ENCODE measurements at regions not wholly inside any gene's neighbourhood (a gene's known extent, or its start where the extent isn't known, plus 50 kb on each side); places are given as distances from the start of the nearest gene placed in this dataset.
"Not testable (repeated sequence)": the region's sequence is repeated elsewhere in the genome, so short reads cannot be mapped to it uniquely, and the experiment has no call there.

GRCh38 chr10:8400151-8400550, 345.7 kb downstream of the GATA3 start:
- DNase-seq = no peak

DNA sequence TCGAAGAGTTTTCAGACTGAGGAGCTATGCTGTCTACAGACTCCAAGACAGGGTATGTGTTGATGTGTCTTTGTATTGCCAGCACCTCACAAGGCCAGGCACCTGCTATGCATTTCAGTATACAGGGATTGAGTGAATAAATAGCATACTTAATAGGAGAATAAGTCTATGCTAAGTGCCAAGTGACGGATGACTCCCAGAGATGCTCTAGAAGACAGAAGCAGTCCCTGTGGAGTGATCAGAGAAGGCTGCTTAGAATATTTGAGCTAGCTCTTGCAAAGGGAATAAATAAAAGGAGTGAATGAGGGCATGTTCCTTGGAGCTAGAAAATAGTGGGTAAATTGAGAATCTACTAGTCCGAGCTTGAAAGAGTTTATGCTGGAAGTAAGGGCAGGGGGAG, 346.4 kb downstream of the GATA3 start:
- no peak for DNase-seq

GRCh38 chr10:8401531-8401930, 347.0 kb downstream of the GATA3 start:
- no peak for DNase-seq

GRCh38 chr10:8402576-8402975, 348.1 kb downstream of the GATA3 start:
- DNase-seq = no peak

DNA sequence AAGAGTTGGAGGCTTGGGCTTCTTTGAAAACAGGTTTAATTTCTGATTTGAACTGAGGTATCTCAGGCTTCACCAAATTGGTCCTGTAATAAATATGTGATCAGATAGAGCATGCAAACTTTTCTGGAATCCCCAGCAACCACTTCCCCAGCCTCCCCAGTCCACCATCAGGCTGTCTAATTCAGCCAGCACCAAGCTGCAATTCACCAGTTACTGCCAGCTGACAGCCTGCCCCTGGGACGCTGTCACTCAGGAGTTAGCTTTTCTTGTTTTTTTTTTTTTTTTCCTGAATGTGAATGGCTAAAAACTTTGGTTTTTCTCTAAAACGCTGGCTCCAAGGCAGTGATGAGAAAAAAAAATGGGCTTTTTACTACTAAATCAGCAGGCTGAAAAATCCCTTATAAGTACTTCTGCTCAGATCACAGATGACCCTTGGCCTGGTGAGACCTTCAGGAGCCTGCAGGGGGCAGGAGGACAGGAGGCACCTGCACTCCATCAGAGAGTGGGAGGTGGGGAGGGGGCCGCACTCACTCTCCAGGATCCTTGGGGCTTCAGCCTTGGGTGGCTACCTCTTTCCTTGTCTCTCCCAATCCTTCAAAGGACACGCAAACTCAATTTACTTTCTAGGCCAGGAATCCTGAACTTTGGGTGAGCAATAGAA, 349.4 kb downstream of the GATA3 start:
- DNase-seq = no peak

- DNase-seq = no peak
Measured at GRCh38 chr10:8404721-8405120, 350.2 kb downstream of the GATA3 start.

GRCh38 chr10:8405596-8405995, 351.1 kb downstream of the GATA3 start:
- no peak for DNase-seq

DNA sequence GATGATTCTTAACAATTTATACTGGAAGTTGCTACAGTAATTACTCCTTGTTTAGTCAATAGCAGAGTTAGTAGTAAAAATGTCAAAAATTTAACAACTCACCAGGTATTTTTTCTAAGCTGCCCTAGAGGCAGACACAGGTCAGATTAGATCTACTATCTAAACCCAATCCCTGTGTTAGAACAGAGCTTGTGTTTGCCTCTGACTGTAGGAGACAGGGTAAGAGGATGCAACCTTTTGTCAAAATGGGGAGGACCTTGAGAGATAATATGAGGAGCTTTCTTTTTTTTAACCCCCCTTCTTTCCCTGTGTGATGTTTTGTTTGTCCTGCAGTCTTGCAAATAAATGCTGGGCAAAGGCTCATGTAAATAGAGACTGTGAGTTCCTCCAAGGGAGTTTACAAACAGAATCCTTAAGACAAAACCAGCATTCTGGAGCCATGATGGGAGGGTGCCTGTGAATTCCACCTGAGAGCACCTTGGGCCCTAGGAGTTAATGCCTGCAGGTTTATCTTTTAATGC, 353.1 kb downstream of the GATA3 start:
- no peak for DNase-seq

DNA sequence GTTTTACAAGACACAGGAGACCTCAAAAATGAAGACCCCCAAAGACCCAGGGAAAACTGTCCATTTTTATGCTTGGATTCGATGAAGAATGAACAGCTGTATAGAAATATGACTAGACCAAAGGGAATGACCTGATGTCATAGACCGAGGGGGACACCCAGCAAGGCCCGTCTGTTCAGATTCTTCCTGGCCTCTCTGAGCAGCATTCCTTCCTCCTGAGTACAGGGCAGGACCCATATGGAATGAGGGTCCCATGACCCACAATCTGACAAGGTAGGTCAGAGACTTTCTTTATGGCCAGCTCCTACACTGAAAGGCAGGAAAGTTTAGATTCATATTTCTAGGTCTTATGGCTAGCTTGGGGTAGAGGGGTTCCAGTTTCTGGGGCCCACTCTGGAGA, 356.0 kb downstream of the GATA3 start:
- DNase-seq = no peak

GRCh38 chr10:8412541-8412940, 358.1 kb downstream of the GATA3 start:
- DNase-seq = no peak

DNA sequence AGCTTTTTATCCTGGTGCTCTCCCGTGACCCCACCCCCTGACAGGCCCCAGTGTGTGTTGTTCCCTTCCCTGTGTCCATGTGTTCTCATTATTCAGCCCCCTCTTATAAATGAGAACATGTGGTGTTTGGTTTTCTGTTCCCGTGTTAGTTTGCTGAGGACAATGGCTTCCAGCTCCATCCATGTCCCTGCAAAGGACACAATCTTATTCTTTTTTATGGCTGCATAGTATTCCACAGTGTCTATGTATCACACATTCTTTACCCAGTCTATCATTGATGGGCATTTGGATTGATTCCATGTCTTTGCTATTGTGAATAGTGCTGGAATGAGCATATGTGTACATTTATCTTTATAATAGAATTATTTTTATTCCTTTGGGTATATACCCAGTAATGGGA, 360.5 kb downstream of the GATA3 start:
- not testable (repeated sequence) for DNase-seq

DNA sequence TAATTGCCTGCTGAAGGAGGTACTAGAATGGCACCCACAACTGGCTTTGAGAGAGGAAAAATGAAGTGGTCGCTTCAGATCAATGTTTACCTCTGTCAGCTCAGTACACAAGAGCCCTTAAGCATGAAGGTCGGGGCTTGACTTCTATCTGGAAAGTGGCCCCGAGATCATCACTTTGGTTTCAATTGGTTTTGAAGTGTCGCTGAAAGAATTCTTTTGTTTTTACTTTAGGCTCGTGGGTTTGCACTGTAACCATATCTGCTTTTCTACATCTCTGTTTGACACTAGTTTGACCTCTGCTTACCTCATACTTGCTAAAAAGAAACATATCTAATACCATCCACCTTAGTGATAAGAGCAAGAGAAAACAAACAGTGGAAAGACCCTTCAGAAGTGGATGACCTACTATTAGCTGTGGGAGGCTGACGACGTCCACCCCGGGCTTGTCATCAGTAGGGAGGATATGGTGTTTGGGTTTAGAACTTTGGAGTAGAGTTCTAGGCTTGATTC, 361.8 kb downstream of the GATA3 start:
- no peak for DNase-seq

- no peak for DNase-seq
Measured at GRCh38 chr10:8416760-8417159, 362.3 kb downstream of the GATA3 start.

GRCh38 chr10:8417631-8418030, 363.1 kb downstream of the GATA3 start:
- no peak for DNase-seq

GRCh38 chr10:8418631-8419030, 364.1 kb downstream of the GATA3 start:
- no peak for DNase-seq

DNA sequence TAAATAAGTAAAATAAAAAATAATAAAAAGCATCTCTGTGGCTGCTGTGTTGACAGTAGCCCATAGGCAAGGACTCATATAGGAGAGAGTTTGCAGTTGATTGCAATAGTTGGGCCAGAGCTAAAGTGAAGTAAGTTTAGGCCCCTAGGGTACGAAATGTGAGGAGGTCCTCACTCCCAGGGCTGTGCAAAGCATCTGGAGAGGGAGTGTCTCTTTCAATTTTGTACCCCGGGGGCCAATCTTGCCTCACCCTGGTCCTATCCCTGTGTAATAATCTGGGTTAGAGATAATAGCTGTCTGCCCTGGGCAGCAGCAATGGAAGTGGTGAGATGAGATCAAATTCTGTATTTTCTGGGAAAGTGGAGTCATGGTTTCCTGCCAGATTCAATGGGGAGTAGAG, 365.7 kb downstream of the GATA3 start:
- DNase-seq = no peak

DNA sequence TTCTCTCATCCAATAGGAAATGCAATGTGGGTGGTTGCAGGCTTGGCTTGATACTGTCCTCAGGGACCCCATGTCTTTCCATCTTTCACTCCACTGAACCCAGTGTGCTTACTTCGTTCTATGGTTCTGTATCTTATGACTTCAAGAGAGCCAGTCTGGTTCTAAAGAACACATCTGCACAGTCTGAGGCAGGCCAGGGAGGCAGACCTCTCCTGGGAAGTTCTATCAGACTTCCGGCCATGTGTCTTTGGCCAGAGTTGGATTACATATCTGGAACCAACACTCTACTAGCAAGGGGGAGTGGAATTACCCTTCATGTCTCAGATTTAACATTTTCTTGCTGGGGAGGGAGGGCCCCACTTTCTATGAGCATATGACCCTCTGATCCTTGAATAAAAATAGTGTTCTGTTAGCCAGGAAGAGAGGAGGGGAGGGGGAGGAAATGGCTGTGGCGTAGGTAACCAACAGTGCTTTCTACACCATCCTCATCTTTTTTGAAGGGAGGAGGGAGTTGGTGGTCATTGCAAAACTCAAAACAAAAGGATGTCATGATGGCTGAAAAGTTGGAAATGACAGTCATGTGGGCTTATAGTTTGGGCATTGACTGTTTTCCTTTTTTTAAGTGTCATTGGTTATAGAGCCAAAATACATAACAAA, 370.2 kb downstream of the GATA3 start:
- no peak for DNase-seq

- DNase-seq = no peak
Measured at GRCh38 chr10:8428654-8429053, 374.2 kb downstream of the GATA3 start.

DNA sequence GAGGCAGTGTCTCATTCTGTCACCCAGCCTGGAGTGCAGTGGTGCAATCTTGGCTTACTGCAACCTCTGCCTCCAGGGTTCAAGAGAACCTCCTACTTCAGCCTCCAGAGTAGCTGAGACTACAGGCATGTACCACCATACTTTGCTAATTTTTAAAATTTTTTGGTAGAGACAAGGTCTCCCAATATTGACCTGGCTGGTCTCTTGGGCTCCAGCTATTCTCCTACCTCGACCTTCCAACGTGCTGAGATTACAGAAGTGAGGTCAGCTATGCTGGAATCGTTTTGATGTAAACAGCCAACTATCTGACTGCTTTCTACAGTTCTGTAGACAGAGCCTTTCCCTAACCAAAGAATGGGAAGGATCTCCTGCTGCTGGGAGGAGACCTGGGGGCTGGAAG, 375.8 kb downstream of the GATA3 start:
- DNase-seq = no peak

DNA sequence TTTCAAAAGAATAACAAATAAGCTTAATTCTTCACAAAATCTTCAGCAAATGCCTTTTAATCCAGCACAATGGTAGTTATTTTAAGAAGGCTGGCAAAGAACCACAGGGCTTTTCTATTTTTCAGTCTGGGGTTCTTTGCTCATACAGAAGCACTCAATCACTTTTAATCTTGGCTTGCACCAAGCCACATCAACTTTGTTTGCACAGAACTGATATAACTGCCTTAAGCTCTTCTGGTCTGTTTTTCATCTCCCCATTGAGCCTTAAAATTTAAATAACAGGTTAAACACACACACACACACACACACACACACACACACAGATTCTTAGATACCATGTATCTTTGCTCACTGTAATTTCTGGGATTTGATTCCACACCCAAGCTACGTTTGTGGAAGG, 377.0 kb downstream of the GATA3 start:
- DNase-seq = no peak

DNA sequence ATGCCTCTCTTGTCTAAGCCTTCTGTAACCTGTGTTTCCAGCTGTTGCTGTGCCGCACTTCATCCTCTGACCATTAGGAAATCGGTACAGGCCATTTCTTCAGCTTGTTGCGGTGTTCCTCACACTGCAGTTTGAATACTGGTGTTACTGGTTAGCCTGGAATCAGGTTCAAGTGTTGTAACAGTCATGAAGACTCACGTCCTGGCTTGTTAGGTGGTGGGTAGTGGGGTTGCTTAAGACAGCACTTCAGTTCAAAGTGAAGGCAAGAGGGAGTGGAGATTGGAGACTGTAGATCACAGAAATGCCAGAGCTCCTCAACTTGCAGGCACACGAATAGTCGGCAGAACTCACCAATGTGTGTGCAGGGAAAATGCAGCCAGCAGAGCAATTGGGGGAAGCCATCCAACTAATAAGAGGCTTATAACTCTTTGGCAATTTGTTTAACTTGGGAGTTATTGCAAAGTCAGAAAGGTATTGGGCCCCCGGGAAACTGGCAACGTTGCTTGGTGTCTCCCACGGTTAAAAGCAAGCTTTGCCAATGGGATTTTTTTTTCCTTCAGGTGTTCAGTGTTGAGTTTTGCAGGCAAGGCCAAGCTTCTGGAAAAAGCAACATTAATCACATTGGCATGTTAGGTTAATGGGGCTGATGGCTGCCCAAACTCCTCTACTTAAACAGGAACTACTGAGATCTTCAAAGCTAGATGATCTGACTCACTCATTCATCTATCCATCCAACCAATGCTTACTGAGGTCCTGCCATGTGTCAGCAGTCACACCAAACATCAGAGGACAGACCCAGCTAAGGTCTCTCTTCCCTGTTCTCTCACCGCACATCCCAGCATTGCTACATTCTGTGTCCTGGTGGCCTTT, 380.9 kb downstream of the GATA3 start:
- DNase-seq = no peak

GRCh38 chr10:8437896-8438295, 383.4 kb downstream of the GATA3 start:
- DNase-seq = no peak

DNA sequence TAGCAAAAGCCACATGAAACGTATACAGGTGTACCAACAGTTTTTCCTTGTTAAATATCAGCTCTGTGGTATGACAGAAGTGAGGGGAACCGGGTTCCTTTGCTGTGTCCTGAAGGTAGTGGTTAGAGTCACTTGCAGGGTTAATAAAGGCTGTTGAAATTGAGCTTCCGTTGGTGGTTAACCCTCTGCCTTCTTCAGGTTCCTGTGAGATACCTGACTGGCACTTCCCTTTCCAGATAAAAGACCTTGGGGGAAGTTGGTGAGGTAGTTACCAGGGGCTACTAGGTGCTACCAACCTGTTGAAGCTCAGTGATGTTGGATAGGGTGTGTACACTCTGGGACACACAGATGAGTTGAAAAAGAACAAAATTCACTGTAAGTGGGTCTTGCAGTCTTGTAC, 384.1 kb downstream of the GATA3 start:
- DNase-seq = no peak

GRCh38 chr10:8439040-8439439, 384.6 kb downstream of the GATA3 start:
- DNase-seq = no peak

All from hematopoietic multipotent progenitor cell treated with erythropoietin and hydrocortisone succinate and interleukin-3 and kit ligand, for 8 days (in vitro differentiated cells).